PC-3 (cell line): ENCODE measurements at regions not wholly inside any gene's neighbourhood (a gene's known extent, or its start where the extent isn't known, plus 50 kb on each side); places are given as distances from the start of the nearest gene placed in this dataset.

ENCODE experiments used
- ATAC-seq: fragments of 200-7000 bp; cut with Tn5 transposase; 2 replicates; pipeline ENCODE4 v1.9.1; 2020; ENCODE audit warnings: mild to moderate bottlenecking, moderate library complexity
- BruUV-seq: library from RNA; stranded (reverse); fragments of 400-500 nt; replicated peaks from 2 replicates; lab custom pipeline; 2021; lab: Mats Ljungman, UMichigan
- CTCF ChIA-PET: fragments of 300-600 bp; sonication (Branson Sonifier 250); formaldehyde crosslinking; loops from one replicate; lab custom pipeline; 2022; ENCODE audit warnings: antibody characterized with exemption; lab: Charles Lee
- POLR2A ChIA-PET: fragments of 300-600 bp; sonication (Branson Sonifier 250); formaldehyde crosslinking; loops from one replicate; lab custom pipeline; 2022; ENCODE audit warnings: antibody characterized with exemption; ENCODE audit not compliant: unreplicated experiment; lab: Charles Lee
- DNase-seq: peaks from one replicate; pipeline ENCODE4 v3.0.0-alpha.2; 2015
- H2AFZ ChIP-seq: fragments of 300-600 bp; sonication (generic); 2 replicates; pipeline ENCODE4 v1.6.0; 2016; ENCODE audit warnings: antibody characterized with exemption, low read length
- H3F3A ChIP-seq: fragments of 300-600 bp; sonication (generic); one replicate; pipeline ENCODE4 v1.6.0; 2017; ENCODE audit warnings: antibody characterized with exemption, low read length, control low read depth, mild to moderate bottlenecking; ENCODE audit not compliant: unreplicated experiment
- H3K27ac ChIP-seq: fragments of 300-600 bp; sonication (generic); 2 replicates; pipeline ENCODE4 v1.5.1; 2016; ENCODE audit warnings: mild to moderate bottlenecking, low read length
- H3K27me3 ChIP-seq: fragments of 300-600 bp; sonication (generic); 2 replicates; pipeline ENCODE4 v1.6.1; 2016; ENCODE audit warnings: low read length, mixed read lengths
- H3K36me3 ChIP-seq: fragments of 300-600 bp; sonication (generic); 2 replicates; pipeline ENCODE4 v1.6.1; 2016; ENCODE audit warnings: low read depth, mixed run types, low read length, mixed read lengths
- H3K4me1 ChIP-seq: fragments of 300-600 bp; sonication (generic); 2 replicates; pipeline ENCODE4 v1.5.1; 2016; ENCODE audit warnings: low read length; ENCODE audit not compliant: insufficient read depth
- H3K4me2 ChIP-seq: fragments of 300-600 bp; sonication (generic); 2 replicates; pipeline ENCODE4 v1.6.0; 2016; ENCODE audit warnings: low read length
- H3K4me3 ChIP-seq: fragments of 300-600 bp; sonication (generic); 2 replicates; pipeline ENCODE4 v1.5.1; 2016; ENCODE audit warnings: mild to moderate bottlenecking, low read length, mixed read lengths
- H3K79me2 ChIP-seq: fragments of 300-600 bp; sonication (generic); 2 replicates; pipeline ENCODE4 v1.6.1; 2017; ENCODE audit warnings: low read length, mixed read lengths
- H3K9ac ChIP-seq: fragments of 300-600 bp; sonication (generic); 2 replicates; pipeline ENCODE4 v1.6.0; 2016; ENCODE audit warnings: mild to moderate bottlenecking, low read length
- H3K9me2 ChIP-seq: fragments of 300-600 bp; sonication (generic); replicated peaks from 2 replicates; pipeline ENCODE4 v1.6.1; 2016; ENCODE audit warnings: mixed run types, low read length, mixed read lengths
- H3K9me3 ChIP-seq: fragments of 300-600 bp; sonication (generic); 2 replicates; pipeline ENCODE4 v1.6.1; 2016; ENCODE audit warnings: low read length, mixed read lengths
- H4K20me1 ChIP-seq: fragments of 300-600 bp; sonication (generic); 2 replicates; pipeline ENCODE4 v1.6.1; 2016; ENCODE audit warnings: low read length, mixed read lengths
- EZH2 ChIP-seq: fragments of 300-600 bp; sonication (generic); IDR thresholded peaks from one replicate; pipeline ENCODE4 v1.6.1; 2017; ENCODE audit warnings: antibody characterized with exemption, mild to moderate bottlenecking, low read length; ENCODE audit not compliant: unreplicated experiment
- EZH2phosphoT487 ChIP-seq: fragments of 300-600 bp; sonication (generic); IDR thresholded peaks from 2 replicates; pipeline ENCODE4 v1.6.1; 2018; ENCODE audit warnings: mild to moderate bottlenecking, antibody characterized with exemption, low read length, borderline replicate concordance
- intact Hi-C: fragments of 100-400 bp; cut with micrococcal nuclease; formaldehyde crosslinking; loops from 2 replicates; pipeline ENCODE4 v1.9.0; 2023
- TF ChIP-seq, protein P1 (sequence below): fragments of 300-600 bp; sonication (generic); conservative IDR thresholded peaks from 2 replicates; pipeline ENCODE4 v1.5.1; 2017; ENCODE audit warnings: antibody characterized with exemption, low read depth, mild to moderate bottlenecking, low read length

DNA sequence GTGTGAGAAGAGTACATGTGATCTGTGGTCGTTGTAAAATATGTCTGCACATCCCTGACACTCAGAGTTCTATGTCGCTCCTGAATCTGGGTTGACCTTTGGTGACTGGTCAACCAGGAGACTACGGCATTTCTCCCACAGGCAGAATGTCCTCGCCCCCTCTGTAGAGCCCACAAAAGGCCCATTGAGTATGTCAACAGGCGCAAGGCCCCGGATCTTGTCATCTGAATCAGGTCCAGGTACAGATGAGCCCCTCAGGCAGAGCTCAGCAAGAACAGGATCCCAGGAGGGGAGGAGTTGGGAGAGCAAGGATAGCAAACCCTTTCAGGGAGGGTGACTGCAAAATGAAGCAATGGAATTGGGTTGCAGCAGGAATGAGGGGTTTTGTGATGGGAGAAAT lies 126.5 kb downstream of the MATN1 start:
- no peaks in the 10 kb centered on the region for H3K9me2 ChIP-seq
- intact Hi-C loops = no loop called here
- no peaks in the 10 kb centered on the region for H3K4me1 ChIP-seq
- H3K4me2 ChIP-seq = no peak overlapping the region
- DNase-seq = no peak
- H3K79me2 ChIP-seq = no peaks in the 10 kb centered on the region
- peaks cover 39% of the 10 kb centered on the region for H3K27me3 ChIP-seq
- no peaks in the 10 kb centered on the region for H3K36me3 ChIP-seq
- TF ChIP-seq, protein P1, sequence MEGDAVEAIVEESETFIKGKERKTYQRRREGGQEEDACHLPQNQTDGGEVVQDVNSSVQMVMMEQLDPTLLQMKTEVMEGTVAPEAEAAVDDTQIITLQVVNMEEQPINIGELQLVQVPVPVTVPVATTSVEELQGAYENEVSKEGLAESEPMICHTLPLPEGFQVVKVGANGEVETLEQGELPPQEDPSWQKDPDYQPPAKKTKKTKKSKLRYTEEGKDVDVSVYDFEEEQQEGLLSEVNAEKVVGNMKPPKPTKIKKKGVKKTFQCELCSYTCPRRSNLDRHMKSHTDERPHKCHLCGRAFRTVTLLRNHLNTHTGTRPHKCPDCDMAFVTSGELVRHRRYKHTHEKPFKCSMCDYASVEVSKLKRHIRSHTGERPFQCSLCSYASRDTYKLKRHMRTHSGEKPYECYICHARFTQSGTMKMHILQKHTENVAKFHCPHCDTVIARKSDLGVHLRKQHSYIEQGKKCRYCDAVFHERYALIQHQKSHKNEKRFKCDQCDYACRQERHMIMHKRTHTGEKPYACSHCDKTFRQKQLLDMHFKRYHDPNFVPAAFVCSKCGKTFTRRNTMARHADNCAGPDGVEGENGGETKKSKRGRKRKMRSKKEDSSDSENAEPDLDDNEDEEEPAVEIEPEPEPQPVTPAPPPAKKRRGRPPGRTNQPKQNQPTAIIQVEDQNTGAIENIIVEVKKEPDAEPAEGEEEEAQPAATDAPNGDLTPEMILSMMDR = no peak
- no peak for TF ChIP-seq EZH2
- no peak for TF ChIP-seq EZH2phosphoT487
- no peak for ATAC-seq
- H3K4me3 ChIP-seq = no peak overlapping the region
- no peak overlapping the region for H3K27ac ChIP-seq
- no peaks in the 10 kb centered on the region for H4K20me1 ChIP-seq
- H3K9ac ChIP-seq = no peak overlapping the region
- ChIA-PET CTCF (no interaction called here), POLR2A (no interaction called here)
- no peaks in the 10 kb centered on the region for H3F3A ChIP-seq
- H3K9me3 ChIP-seq = no peaks in the 10 kb centered on the region
- no TSS peak for BruUV-seq
- no peak overlapping the region for H2AFZ ChIP-seq

DNA sequence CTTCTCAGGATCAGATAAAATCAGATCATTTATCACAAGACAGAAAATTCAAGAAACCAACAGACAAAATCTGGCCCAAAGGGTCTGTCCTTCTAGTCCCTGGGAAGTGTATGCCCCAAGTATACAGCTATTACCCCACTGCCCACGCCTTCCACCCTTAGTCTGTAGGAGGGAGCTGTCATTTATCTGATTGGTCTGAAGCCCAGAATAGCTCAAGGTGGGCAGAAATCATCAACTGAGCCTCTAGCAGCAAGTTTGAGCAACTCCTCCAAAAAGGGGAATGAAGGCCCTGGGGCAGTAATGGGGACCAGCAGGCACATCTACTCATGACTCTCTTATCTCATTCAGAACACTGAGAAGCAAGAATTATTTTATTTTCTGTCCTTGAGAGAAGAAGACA lies 126.9 kb downstream of the MATN1 start:
- intact Hi-C loops = no loop called here
- POLR2A ChIA-PET = no interaction called here
- Histone ChIP-seq H3K4me3 (no peak overlapping the region), H3K9me2 (no peaks in the 10 kb centered on the region), H3K4me2 (no peak overlapping the region), H3K27ac (no peak overlapping the region), H3K9me3 (no peaks in the 10 kb centered on the region), H3K9ac (no peak overlapping the region), H4K20me1 (no peaks in the 10 kb centered on the region), H2AFZ (no peak overlapping the region), H3K79me2 (no peaks in the 10 kb centered on the region), H3K36me3 (no peaks in the 10 kb centered on the region), H3F3A (no peaks in the 10 kb centered on the region), H3K27me3 (peaks cover 39% of the 10 kb centered on the region), H3K4me1 (no peaks in the 10 kb centered on the region)
- TF ChIP-seq EZH2phosphoT487 = no peak
- TF ChIP-seq EZH2 = no peak
- CTCF ChIA-PET = no interaction called here
- no TSS peak for BruUV-seq
- DNase-seq (no peak), ATAC-seq (no peak)

DNA sequence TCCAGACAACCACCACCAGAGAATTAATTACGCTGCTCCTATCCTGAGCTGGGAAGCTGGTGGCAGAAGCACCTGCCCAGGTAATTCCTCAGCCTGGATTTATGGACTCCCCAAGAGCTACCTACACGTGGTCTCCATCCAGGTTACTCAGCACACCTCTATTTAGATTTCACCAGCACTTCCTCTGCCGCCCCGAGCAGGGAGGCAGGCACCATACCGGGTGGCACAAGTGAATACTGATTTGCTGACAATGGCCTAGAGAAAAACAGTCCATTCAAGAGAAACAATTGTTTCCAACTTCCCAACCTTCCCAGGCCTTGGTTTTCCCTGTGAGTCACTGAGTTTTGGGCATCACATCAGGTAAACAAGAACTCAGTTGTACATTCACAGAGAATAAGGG lies 134.3 kb downstream of the MATN1 start:
- Histone ChIP-seq H3K36me3 (no peaks in the 10 kb centered on the region), H4K20me1 (no peaks in the 10 kb centered on the region), H2AFZ (no peak overlapping the region), H3K4me2 (no peak overlapping the region), H3K79me2 (no peaks in the 10 kb centered on the region), H3K9ac (no peak overlapping the region), H3F3A (no peaks in the 10 kb centered on the region), H3K27ac (no peak overlapping the region), H3K27me3 (no peaks in the 10 kb centered on the region), H3K9me3 (no peaks in the 10 kb centered on the region), H3K4me1 (no peaks in the 10 kb centered on the region), H3K9me2 (no peaks in the 10 kb centered on the region), H3K4me3 (no peak overlapping the region)
- ChIA-PET POLR2A (no interaction called here), CTCF (no interaction called here)
- intact Hi-C loops = no loop called here
- no peak for DNase-seq
- TF ChIP-seq EZH2phosphoT487 (no peak), EZH2 (no peak)
- TF ChIP-seq, protein P1 = no peak
- BruUV-seq = no TSS peak
- no peak for ATAC-seq
